ENCODE measurements at regions not wholly inside any gene's neighbourhood (a gene's known extent, or its start where the extent isn't known, plus 50 kb on each side); places are given as distances from the start of the nearest gene placed in this dataset.

GRCh38 chrX:45769761-45770582, 569.3 kb upstream of the DIPK2B start (continued):
- TF ChIP-seq SPEN (CRISPR knock-in tag; IDR thresholded peaks at IDR 0.05; ENCODE audit: low read depth) (no peak), ZNF317 (CRISPR knock-in tag; IDR thresholded peaks at IDR 0.05) (no peak), NCOR1 (IDR thresholded peaks at IDR 0.05; ENCODE audit: borderline replicate concordance, low read length) (no peak), ZGPAT (CRISPR knock-in tag; IDR thresholded peaks at IDR 0.05) (no peak), ZEB1 (IDR thresholded peaks at IDR 0.05; ENCODE audit: insufficient replicate concordance, low read depth) (no peak), CCAR2 (optimal IDR thresholded peaks at IDR 0.05; ENCODE audit: low read depth, low read length) (no peak), NFIB (CRISPR knock-in tag; IDR thresholded peaks at IDR 0.05; ENCODE audit: borderline replicate concordance) (no peak), TFDP2 (CRISPR knock-in tag; IDR thresholded peaks at IDR 0.05) (no peak), ZIK1 (CRISPR knock-in tag; IDR thresholded peaks at IDR 0.05; ENCODE audit: borderline replicate concordance, low read depth) (no peak), JDP2 (CRISPR knock-in tag; IDR thresholded peaks at IDR 0.05; ENCODE audit: borderline replicate concordance) (no peak), MAFF (IDR thresholded peaks at IDR 0.05; ENCODE audit: low read depth, low read length) (no peak), AFF4 (CRISPR knock-in tag; IDR thresholded peaks at IDR 0.05) (no peak), ZKSCAN1 (IDR thresholded peaks at IDR 0.05; ENCODE audit: low read length) (no peak), HCFC1 (IDR thresholded peaks at IDR 0.05; ENCODE audit: low read depth, low read length) (no peak), SIN3A (IDR thresholded peaks at IDR 0.05; ENCODE audit: borderline replicate concordance, low read depth, low read length) (0 out of 2 replicates have a peak, but pooled peaks have one; percentile 50), ZNF75D (CRISPR knock-in tag; IDR thresholded peaks at IDR 0.05; ENCODE audit: borderline replicate concordance) (no peak), IKZF5 (CRISPR knock-in tag; IDR thresholded peaks at IDR 0.05) (no peak), TFDP1 (CRISPR knock-in tag; IDR thresholded peaks at IDR 0.05; ENCODE audit: borderline replicate concordance) (peak; percentile 29; the same call in 1 of the 2 replicates), POLR2G (IDR thresholded peaks at IDR 0.05; ENCODE audit: low read depth, low read length) (peak; percentile 49; the same call in 1 of the 2 replicates), THAP11 (CRISPR knock-in tag; IDR thresholded peaks at IDR 0.05) (no peak), ZNF446 (CRISPR knock-in tag; IDR thresholded peaks at IDR 0.05) (no peak), HNRNPL (IDR thresholded peaks at IDR 0.05; ENCODE audit: low read depth, low read length) (no peak)
